HS-5 (cell line): ENCODE measurements at regions not wholly inside any gene's neighbourhood (a gene's known extent, or its start where the extent isn't known, plus 50 kb on each side); places are given as distances from the start of the nearest gene placed in this dataset.
"Not testable (repeated sequence)": the region's sequence is repeated elsewhere in the genome, so short reads cannot be mapped to it uniquely, and the experiment has no call there.

Source experiments
- DNase-seq: peaks from one replicate; pipeline ENCODE4 v3.0.0-alpha.2; 2012; ENCODE audit warnings: low read depth

DNA sequence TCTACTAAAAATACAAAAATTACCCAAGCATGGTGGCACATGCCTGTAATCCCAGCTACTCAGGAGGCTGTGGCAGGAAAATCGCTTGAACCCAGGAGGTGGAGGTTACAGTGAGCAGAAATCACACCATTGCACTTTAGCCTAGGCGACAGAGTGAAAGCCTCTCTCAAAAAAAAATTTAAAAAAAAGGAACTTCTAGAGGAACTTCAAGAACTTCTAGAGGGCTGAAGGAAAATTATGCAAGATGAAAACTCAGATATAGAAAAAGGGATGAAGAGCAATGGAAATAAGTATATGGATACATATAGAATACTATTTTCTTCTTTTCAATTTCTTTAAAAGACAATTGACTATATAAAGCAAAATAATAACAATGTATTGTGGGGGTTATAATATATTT is 51.2 kb upstream of the PRR5 start:
- no peak for DNase-seq

DNA sequence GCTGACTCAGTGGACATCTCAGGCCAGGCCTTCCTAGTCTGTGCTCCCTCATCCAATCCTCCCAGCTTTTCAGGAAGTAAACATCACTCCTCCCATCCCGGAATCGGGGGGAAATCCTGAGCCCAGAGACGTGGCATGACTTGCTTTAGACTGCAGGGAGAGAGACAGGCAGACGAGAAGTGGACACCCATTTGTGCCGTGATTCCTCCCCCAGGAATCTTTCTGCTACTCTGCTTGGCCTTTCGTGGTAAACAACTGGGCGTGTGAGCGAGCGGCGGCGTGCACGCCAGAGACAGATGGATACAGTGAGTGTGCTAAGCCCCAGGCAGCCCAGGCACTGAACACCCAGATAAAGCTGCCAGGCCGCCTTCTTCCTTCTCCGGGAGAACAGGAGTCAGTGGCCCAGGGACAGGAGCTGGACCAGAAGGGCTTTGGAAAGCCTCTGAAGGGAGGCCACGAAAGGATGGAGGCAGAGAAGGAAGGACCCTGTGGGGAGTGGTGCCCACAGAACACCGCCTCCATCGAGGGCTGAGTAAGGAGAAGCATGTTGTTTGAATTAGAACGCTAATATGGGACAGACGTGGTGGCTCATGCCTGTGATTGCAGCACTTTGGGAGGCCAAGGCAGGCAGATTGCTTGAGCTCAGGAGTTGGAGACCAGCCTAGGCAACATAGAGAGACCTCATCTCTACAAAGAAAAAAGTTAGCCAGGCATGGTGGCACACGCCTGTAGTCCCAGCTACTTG is 53.0 kb upstream of the PRR5 start:
- peak; percentile 44 for DNase-seq

DNA sequence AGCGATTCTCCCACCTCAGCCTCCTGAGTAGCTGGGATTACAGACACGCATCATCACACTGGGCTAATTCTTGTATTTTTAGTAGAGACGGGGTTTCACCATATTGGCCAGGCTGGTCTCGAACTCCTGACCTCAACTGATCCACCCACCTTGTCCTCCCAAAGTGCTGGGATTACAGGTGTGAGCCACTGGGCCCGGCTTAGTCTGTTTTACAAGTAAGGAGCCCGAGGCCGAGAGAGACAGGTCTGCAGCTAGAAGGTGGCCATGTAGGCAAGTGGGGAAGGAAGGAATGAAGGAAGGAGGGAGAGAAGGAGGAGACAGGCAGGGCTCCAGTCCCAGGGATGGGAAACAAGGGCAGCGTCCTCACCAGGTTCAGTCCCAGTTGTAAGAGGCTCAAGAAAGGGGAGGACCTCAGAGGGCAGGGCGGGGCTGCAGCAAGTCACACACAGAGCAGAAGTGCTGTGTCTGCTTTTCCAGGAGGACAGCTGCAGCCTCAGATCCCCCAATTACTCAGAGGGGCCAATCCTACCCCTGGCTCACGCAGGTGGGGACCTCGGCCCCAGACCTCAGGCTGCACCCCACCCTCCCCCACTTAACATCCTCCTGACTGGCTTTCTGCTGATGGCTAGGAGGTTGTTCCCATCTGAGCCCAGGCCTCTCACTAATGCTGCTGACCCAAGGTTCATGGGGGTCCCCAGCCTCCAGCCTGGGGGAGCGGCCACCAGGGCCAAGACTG is 53.8 kb upstream of the PRR5 start:
- DNase-seq, result no peak

DNA sequence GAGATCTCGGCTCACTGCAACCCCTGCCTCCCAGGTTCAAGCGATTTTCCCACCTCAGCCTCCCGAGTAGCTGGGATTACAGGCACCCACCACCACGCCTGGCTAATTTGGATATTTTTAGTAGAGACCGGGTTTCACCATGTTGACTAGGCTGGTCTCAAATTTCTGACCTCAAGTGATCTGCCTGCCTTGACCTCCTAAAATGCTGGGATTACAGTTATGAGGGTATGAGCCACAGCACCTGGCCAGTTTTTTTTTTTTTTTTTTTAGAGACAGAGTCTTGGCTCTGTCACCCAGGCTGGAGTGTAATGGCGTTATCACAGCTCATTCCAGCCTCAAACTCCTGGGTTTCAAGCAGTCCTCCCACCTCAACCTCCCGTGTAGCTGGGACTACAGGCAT is 54.9 kb upstream of the PRR5 start:
- no peak for DNase-seq

- DNase-seq, result no peak
These were observed 55.3 kb upstream of the PRR5 start for GRCh38 chr22:44646668-44647067.

- DNase-seq, result no peak
These were observed 55.9 kb upstream of the PRR5 start for GRCh38 chr22:44646141-44646540.

GRCh38 chr22:44645531-44645930 is 56.5 kb upstream of the PRR5 start:
- no peak for DNase-seq

DNA sequence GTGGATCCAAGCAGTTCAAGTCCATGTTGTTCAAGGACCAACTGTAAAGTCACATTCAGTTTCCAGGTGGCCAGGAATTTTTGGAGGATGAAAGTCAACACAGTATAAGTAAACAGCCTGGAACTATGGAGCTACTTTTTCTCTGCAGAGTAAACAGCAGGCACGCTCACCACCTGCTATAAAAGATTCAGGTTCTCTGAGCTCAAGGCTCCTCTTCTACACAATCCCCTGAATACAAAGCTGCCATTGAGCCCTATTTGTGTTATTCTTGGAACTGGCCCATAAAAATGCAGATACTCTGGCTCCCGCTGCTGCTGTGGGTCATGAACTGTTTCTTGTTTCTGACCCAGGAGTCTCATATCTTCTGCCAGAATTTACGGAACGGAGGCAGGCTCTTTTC is 56.9 kb upstream of the PRR5 start:
- DNase-seq, result no peak

- not testable (repeated sequence) for DNase-seq
These were observed 58.4 kb upstream of the PRR5 start for GRCh38 chr22:44643526-44644101.

DNA sequence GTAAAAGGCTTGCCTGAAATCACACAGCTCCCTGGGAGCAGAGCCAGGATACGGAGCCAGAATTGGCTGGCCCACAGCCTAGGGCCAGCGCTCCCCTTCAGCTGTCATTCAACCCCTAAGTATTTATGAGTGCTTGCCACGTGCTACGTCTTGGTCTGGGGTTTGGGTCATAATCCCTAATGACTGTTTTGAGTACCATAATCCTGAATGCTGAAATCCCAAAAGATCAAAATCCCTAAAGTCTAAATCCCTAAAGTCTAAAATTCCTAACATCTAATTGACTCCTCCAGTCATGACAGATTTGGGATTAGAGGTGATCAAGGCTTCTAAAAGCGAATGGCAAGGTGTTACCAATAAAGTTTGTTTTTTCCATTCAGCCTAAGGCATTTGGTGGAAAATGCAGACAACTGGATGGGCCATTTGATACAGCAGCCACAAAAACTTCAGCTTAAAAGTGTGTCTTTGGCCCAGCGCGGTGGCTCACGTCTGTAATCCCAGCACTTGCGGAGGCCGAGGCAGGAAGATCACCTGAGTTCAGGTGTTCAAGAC is 59.8 kb upstream of the PRR5 start:
- no peak for DNase-seq

- DNase-seq, result no peak
These were observed 61.3 kb upstream of the PRR5 start for GRCh38 chr22:44640618-44641155.

- DNase-seq, result no peak
These were observed 62.0 kb upstream of the PRR5 start for GRCh38 chr22:44639891-44640617.

GRCh38 chr22:44638971-44639760 is 62.8 kb upstream of the PRR5 start:
- DNase-seq, result no peak

DNA sequence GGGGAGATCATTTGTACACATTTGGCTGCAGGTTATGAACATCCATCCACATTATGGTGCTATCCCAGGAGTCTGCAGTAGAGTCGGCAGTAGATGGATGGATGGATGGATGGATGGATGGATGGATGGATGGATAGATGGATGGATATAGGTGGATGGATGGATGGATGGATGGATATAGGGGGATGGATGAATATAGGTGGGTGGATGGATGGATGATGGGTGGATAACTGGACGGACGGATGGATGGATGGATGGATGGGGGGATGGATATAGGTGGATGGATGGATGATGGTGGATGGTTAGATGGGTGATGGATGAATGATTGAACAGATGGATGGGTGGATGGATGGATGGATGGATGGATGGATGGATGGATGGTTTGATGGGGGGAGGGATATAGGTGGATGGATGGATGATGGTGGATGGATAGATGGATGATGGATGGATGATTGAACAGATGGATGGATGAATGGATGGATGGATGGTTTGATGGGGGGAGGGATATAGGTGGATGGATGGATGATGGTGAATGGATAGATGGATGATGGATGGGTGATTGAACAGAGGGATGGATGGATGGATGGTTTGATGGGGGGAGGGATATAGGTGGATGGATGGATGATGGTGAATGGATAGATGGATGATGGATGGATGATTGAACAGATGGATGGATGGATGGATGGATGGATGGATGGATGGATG is 65.3 kb upstream of the PRR5 start:
- DNase-seq, result not testable (repeated sequence)

GRCh38 chr22:44635567-44635966 is 66.4 kb upstream of the PRR5 start:
- DNase-seq, result not testable (repeated sequence)

DNA sequence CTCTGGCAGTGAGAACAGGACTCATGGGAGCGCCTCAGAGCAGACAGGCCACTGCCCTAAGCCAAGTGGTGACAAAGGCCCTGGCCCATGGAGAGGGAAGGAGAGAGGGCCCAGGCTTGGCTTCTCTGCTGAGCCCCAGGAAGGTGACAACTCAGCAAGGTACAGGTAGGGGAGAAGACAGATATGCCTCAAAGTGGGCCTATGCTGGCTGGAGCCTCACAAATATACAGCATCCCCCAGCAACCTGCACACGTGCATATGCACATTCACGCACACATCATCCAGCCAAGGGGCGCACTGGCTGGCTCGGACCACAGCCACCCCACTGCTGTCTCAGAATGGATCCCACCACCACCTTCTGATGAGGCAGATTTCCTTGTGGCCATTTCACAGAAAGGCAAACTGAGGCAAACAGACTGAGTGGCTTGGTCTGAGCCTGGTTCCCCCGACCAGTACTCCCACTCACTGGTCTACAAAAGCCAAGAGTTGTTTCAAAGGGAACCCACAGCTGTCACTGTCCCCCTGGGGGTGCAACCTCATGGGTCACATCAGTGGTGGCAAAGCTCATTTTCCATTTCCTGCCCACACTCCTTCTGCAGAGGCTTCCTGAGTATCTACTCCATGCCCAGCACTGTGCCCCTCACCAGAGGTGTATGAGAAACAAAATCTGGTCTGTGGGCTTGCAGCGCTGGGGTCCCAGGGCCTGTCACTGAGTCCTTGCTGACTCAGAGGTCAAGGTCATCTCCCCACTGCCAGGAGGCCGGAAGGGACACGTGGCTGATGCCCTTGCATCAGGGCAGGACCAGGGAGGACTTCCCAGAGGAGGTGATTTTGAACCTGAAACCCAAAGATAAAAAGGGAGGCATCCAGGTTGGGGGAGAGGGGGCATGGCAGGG is 67.3 kb upstream of the PRR5 start:
- DNase-seq, result no peak

GRCh38 chr22:44633647-44634046 is 68.4 kb upstream of the PRR5 start:
- no peak for DNase-seq

DNA sequence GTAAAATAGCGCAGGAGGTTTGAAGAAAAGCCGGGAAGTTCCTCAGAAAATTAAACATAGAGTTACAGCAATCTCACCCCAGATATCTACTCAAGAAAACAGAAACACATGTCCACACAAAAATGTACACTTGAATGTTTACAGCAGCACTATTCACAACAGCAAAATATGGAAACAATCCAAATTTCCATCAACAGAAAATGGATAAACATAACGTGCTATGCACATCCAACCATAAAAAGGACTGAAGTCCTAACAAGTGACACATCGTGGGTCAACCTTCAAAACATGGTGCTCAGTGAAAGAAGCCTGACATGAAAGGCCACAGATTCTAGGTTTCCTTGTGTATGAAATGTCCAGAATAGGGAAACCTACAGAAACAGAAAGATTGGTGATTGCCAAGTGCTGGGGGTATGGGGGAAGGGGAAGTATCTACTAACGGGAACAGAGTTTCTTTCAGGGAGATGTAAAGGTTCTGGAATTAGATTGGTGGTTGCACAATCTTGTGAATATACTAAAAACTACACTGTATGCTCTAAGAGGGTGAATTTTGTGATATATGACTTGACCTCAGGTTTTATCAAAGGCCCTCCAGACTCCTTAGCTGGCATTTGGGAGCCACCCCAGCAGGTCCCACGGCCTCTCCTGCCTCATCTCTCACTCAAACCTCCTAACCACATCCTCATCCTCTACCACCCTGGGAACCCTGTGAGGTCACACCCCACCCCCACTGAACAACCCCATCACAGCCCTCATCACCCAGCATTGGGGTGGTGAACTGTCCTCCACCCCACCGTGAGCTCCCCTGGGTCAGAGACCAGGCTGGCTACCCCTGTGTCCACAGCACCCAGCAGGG is 69.2 kb upstream of the PRR5 start:
- DNase-seq, result no peak

GRCh38 chr22:44630826-44631225 is 71.2 kb upstream of the PRR5 start:
- DNase-seq, result no peak
